Lower leg skin (tissue), 3 donors: ENCODE measurements at regions not wholly inside any gene's neighbourhood (a gene's known extent, or its start where the extent isn't known, plus 50 kb on each side); places are given as distances from the start of the nearest gene placed in this dataset.

Experiments
- CTCF ChIP-seq, 3 donors: fragments of 450-650 bp; IDR thresholded peaks; one replicate each; pipeline ENCODE4 v1.5.1; 2016; ENCODE audit warnings: antibody characterized with exemption in 3 of 3, mild to moderate bottlenecking in 3 of 3, moderate library complexity in 2 of 3
- POLR2A ChIP-seq, 2 donors: fragments of 450-650 bp; IDR thresholded peaks; one replicate each; pipeline ENCODE4 v1.6.1; 2016 to 2017; ENCODE audit warnings: antibody characterized with exemption in 2 of 2, mild to moderate bottlenecking in 1 of 2, moderate library complexity in 1 of 2

GRCh38 chr1:181205901-181206300 is 117.4 kb downstream of the IER5 start:
- TF ChIP-seq CTCF (IDR thresholded peaks at IDR 0.05): no peak
- TF ChIP-seq POLR2A (IDR thresholded peaks at IDR 0.05): no peak
